GM12878 (cell line): ENCODE measurements at regions not wholly inside any gene's neighbourhood (a gene's known extent, or its start where the extent isn't known, plus 50 kb on each side); places are given as distances from the start of the nearest gene placed in this dataset.

Experiments used
- ATAC-seq: fragments of 200-7000 bp; cut with Tn5 transposase; 3 replicates; pipeline ENCODE4 v1.9.1; 2020; ENCODE audit warnings: mild to moderate bottlenecking, moderate library complexity
- BruUV-seq: library from RNA; stranded (reverse); fragments of 400-500 nt; replicated peaks from 2 replicates; lab custom pipeline; 2021; lab: Mats Ljungman, UMichigan
- CTCF ChIA-PET: fragments of 300-600 bp; sonication (Branson Sonifier 250); formaldehyde crosslinking; extraction: SDS; loops from one replicate; lab custom pipeline; 2021; ENCODE audit warnings: inconsistent platforms; lab: Yijun Ruan, JAX
- POLR2A ChIA-PET: fragments of 350-600 bp; formaldehyde crosslinking; extraction: SDS; loops from one replicate; lab custom pipeline; 2021; ENCODE audit warnings: inconsistent platforms; lab: Charles Lee
- RAD21 ChIA-PET: fragments of 300-600 bp; sonication (Branson Sonifier 250); formaldehyde crosslinking; loops from one replicate; lab custom pipeline; 2023; ENCODE audit warnings: antibody characterized with exemption; ENCODE audit not compliant: unreplicated experiment; lab: Charles Lee
- SMC1A ChIA-PET: fragments of 300-600 bp; sonication (Branson Sonifier 250); formaldehyde crosslinking; loops from one replicate; lab custom pipeline; 2023; ENCODE audit not compliant: unreplicated experiment, uncharacterized antibody; lab: Charles Lee
- DNase-seq: peaks from one replicate; pipeline ENCODE4 v3.0.0-alpha.2; 2011; ENCODE audit warnings: low read depth, low spot score
- FAIRE-seq: peaks from 3 replicates; lab custom pipeline; 2011; peaks lifted over from hg19 to GRCh38; lab: Jason Lieb, UNC
- H2AFZ ChIP-seq: 2 replicates; pipeline ENCODE4 v1.6.0; 2011; ENCODE audit warnings: low read depth, low read length, control low read depth; ENCODE audit not compliant: control insufficient read depth
- H3K27ac ChIP-seq: 2 replicates; pipeline ENCODE4 v1.5.1; 2011; ENCODE audit warnings: control low read depth; ENCODE audit not compliant: control insufficient read depth, insufficient read depth
- H3K27me3 ChIP-seq, 2 experiments: replicated peaks in 1 of 2; 2 replicates each; pipeline versions ENCODE4 v1.6.0 to v1.6.1; 2011; ENCODE audit warnings: low read length in 1 of 2; ENCODE audit not compliant: control insufficient read depth in 2 of 2, insufficient read depth in 2 of 2
- H3K36me3 ChIP-seq, 2 experiments: 2 replicates each; pipeline ENCODE4 v1.5.1; 2011; ENCODE audit warnings: low read length in 1 of 2; ENCODE audit not compliant: control insufficient read depth in 2 of 2, insufficient read depth in 2 of 2
- H3K4me1 ChIP-seq: 2 replicates; pipeline ENCODE4 v1.6.1; 2011; ENCODE audit warnings: mild to moderate bottlenecking, low read length, moderate library complexity, mixed read lengths; ENCODE audit not compliant: control insufficient read depth, insufficient read depth
- H3K4me2 ChIP-seq: 2 replicates; pipeline ENCODE4 v1.6.0; 2011; ENCODE audit warnings: control low read depth; ENCODE audit not compliant: control insufficient read depth, insufficient read depth
- H3K4me3 ChIP-seq: fragments of 200-600 bp; sonication (generic); 2 replicates; pipeline ENCODE4 v1.5.1; 2016
- H3K79me2 ChIP-seq: 2 replicates; pipeline ENCODE4 v1.6.0; 2011; ENCODE audit warnings: low read length; ENCODE audit not compliant: control insufficient read depth, insufficient read depth
- H3K9ac ChIP-seq: 2 replicates; pipeline ENCODE4 v1.8.0; 2011; ENCODE audit warnings: low read length, control low read depth, mixed read lengths; ENCODE audit not compliant: control insufficient read depth, insufficient read depth
- H3K9me3 ChIP-seq: replicated peaks from 3 replicates; pipeline ENCODE4 v1.5.1; 2011; ENCODE audit warnings: mild to moderate bottlenecking, low read length; ENCODE audit not compliant: control insufficient read depth, insufficient read depth
- H4K20me1 ChIP-seq: 2 replicates; pipeline ENCODE4 v1.6.0; 2011; ENCODE audit not compliant: control insufficient read depth, insufficient read depth
- BHLHE40 ChIP-seq, 2 experiments: fragments of 450-650 bp in 1 of 2; IDR thresholded peaks; 2 replicates each; pipeline ENCODE4 v1.6.1; 2011 to 2017; ENCODE audit warnings: low read depth in 2 of 2, borderline replicate concordance in 1 of 2, improper control_type of control experiment in 1 of 2, low read length in 1 of 2, mild to moderate bottlenecking in 1 of 2
- CBX3 ChIP-seq: fragments of 200-600 bp; sonication (generic); IDR thresholded peaks from 2 replicates; pipeline ENCODE4 v1.6.1; 2016; ENCODE audit warnings: low read depth, borderline replicate concordance
- CBX5 ChIP-seq: sonication (generic); IDR thresholded peaks from 2 replicates; pipeline ENCODE4 v1.6.1; 2016; ENCODE audit warnings: low read depth, moderate library complexity, mild to moderate bottlenecking, inconsistent platforms
- PML ChIP-seq: IDR thresholded peaks from 2 replicates; pipeline ENCODE4 v1.6.1; 2012; ENCODE audit warnings: low read length, inconsistent platforms
- TBL1XR1 ChIP-seq: IDR thresholded peaks from 2 replicates; pipeline ENCODE4 v1.6.1; 2012; ENCODE audit warnings: low read depth, low read length, improper control_type of control experiment
- TCF7 ChIP-seq: IDR thresholded peaks from 2 replicates; pipeline ENCODE4 v1.6.1; 2014; ENCODE audit warnings: antibody characterized with exemption, borderline replicate concordance
- ZNF274 ChIP-seq: IDR thresholded peaks from one replicate; pipeline ENCODE4 v1.8.0; 2011; ENCODE audit not compliant: insufficient read length, insufficient read depth
- WGBS: methylation state at CpG from one replicate; pipeline ENCODE4 v1.1.6; 2016; ENCODE audit warnings: low lambda C conversion rate; ENCODE audit not compliant: insufficient replicate concordance, insufficient coverage; ENCODE audit errors: missing lambda C conversion rate; 5-methylcytosine and 5-hydroxymethylcytosine counted together
- in situ Hi-C: fragments of 300-500 bp; cut with MboI; formaldehyde crosslinking; loops from 9 replicates; pipeline ENCODE4 v1.14.3; 2018; ENCODE audit warnings: mixed read lengths
- intact Hi-C: fragments of 100-400 bp; cut with micrococcal nuclease; formaldehyde crosslinking; loops from one replicate; pipeline ENCODE4 v1.14.2; 2022; ENCODE audit not compliant: unreplicated experiment

DNA sequence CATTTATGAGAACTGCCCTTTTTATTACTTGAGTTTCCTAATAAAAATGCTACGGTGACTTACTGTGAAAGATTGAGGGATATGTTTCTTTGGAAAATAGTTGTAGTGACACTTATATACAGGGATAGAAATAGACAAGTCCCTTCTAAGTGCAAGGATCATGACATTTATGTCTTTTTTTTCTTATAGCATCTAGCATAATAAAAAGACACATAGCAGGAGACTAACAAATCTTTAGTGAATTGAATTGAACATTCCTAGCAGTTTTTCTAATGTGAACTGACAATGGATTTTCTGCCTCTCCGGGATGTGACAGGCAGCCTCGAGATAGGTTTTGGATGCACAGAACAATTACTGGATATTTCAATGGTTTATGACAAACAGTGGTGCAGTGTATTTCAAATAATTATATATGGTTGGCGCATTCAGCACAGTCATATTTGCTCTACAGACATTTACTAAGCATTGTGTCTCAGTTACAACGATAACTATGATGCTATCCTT lies 562.8 kb downstream of the ADCYAP1 start:
- no TSS peak for BruUV-seq
- intact Hi-C loops: no loop called here
- no peak for DNase-seq
- H3K4me2 ChIP-seq: no peak overlapping the region
- no peaks in the 10 kb centered on the region for H3K4me1 ChIP-seq
- WGBS: 22% methylated on average over 5 of the region's 5 CpGs
- in situ Hi-C loops: no loop called here
- H3K27ac ChIP-seq: no peak overlapping the region
- CTCF ChIA-PET: no interaction called here
- POLR2A ChIA-PET: no interaction called here
- no peak for TF ChIP-seq ZNF274
- no peak for TF ChIP-seq TCF7
- TF ChIP-seq BHLHE40 (IDR thresholded peaks at IDR 0.05; ENCODE audit: borderline replicate concordance in 1 of 2, low read depth in 2 of 2, low read length in 1 of 2): no peak
- H3K36me3 ChIP-seq: no peaks in the 10 kb centered on the region
- no peak for ATAC-seq
- H3K79me2 ChIP-seq: no peaks in the 10 kb centered on the region
- H3K9me3 ChIP-seq: no peaks in the 10 kb centered on the region
- no peak overlapping the region for H3K9ac ChIP-seq
- no peak overlapping the region for H3K4me3 ChIP-seq
- RAD21 ChIA-PET: no interaction called here
- no peak for FAIRE-seq
- H4K20me1 ChIP-seq: no peaks in the 10 kb centered on the region
- no peak overlapping the region for H2AFZ ChIP-seq
- SMC1A ChIA-PET: no interaction called here
- H3K27me3 ChIP-seq: no peaks in the 10 kb centered on the region

DNA sequence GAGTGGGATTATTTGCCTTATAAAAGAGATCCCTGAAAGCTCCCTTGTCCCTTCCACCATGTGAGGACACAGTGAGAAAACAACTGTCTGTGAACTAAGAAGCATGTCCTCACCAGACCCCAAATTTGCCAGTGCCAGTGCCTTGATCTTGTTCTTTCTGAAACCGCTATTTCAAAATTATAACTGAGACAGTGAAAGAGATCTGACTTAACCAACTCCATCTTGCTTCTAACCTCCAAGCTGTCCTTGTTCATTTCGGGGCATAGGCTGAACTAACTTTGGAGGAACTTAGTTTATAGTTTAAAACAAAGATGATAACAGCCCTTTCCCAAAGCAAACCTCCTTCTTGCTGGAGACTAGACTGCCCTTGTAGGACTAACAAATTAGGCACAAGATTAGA lies 563.9 kb downstream of the ADCYAP1 start:
- Histone ChIP-seq H2AFZ (no peak overlapping the region), H3K9ac (no peak overlapping the region), H3K36me3 (no peaks in the 10 kb centered on the region), H3K79me2 (no peaks in the 10 kb centered on the region), H3K9me3 (no peaks in the 10 kb centered on the region), H3K4me1 (no peaks in the 10 kb centered on the region), H3K27ac (no peak overlapping the region), H3K4me2 (no peak overlapping the region), H3K27me3 (no peaks in the 10 kb centered on the region), H3K4me3 (no peak overlapping the region), H4K20me1 (no peaks in the 10 kb centered on the region)
- RAD21 ChIA-PET: no interaction called here
- in situ Hi-C loops: no loop called here
- DNase-seq (no peak), FAIRE-seq (no peak), ATAC-seq (no peak)
- intact Hi-C loops: no loop called here
- TF ChIP-seq TBL1XR1 (no peak), CBX5 (no peak), CBX3 (no peak), PML (no peak)
- POLR2A ChIA-PET: no interaction called here
- BruUV-seq: no TSS peak
- CTCF ChIA-PET: no interaction called here
- SMC1A ChIA-PET: no interaction called here
- 2% methylated on average over 2 of the region's 2 CpGs for WGBS
